ENCODE measurements at regions not wholly inside any gene's neighbourhood (a gene's known extent, or its start where the extent isn't known, plus 50 kb on each side); places are given as distances from the start of the nearest gene placed in this dataset.
A peak's percentile ranks its signal among the peaks of the same experiment; 100 is the strongest.

DNA sequence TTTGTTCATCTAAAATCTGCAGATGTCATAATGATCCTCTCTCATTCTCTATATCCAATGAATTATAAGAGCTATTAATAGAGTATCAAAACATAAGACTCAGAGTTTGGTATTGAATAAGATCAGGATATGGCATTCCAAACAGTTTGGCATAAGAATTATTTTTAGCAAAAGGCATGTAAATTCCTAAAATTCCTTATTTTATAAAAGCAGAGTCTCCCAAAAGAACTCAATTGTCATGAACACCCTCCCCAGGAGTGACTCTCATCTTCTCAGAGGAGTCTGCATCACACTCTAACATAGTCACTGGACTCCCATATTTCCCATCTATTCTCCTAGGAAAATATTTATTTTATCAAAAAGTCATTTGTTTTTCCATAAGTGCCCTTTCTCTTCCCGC, 1710.2 kb upstream of the SLC39A10 start:
- Histone ChIP-seq H3K4me2 (no peak overlapping the region), H3K36me3 (replicated peaks in 1 of 2; ENCODE audit: control insufficient read depth in 1 of 2, insufficient read depth in 2 of 2, low read length in 1 of 2) (no peaks in the 10 kb centered on the region), H3K4me3 (ENCODE audit: low read depth in 2 of 2, low read length in 1 of 2) (no peak overlapping the region), H3K9me3 (no peaks in the 10 kb centered on the region; the same call in 1 of the 2 replicates), H3K9ac (no peak overlapping the region), H4K20me1 (ENCODE audit: insufficient read depth) (no peaks in the 10 kb centered on the region), H3K79me2 (ENCODE audit: insufficient read depth) (no peaks in the 10 kb centered on the region), H2AFZ (ENCODE audit: low read depth) (0 out of 2 replicates have a peak overlapping the region, but pooled peaks have one; percentile 55), H3K9me2 (no peaks in the 10 kb centered on the region), H3F3A (replicated peaks; ENCODE audit: insufficient read depth) (peaks cover 6% of the 10 kb centered on the region), H3K27me3 (ENCODE audit: insufficient read depth) (no peaks in the 10 kb centered on the region), H3K4me1 (ENCODE audit: control insufficient read depth in 1 of 2, insufficient read depth in 2 of 2, low read depth in 1 of 2, low read length in 1 of 2) (no peaks in the 10 kb centered on the region; a peak in 1 of 4 replicates), H3K27ac (ENCODE audit: low read depth in 2 of 2, low read length in 1 of 2) (no peak overlapping the region)
- DNase-seq: no peak
- no peak for TF ChIP-seq CHD2 (IDR thresholded peaks at IDR 0.05; ENCODE audit: low read length, partially characterized antibody)
- TF ChIP-seq FOXJ3 (CRISPR knock-in tag; IDR thresholded peaks at IDR 0.05): no peak
- TF ChIP-seq YY1 (IDR thresholded peaks at IDR 0.05; ENCODE audit: low read depth): no peak
- TF ChIP-seq JUND (IDR thresholded peaks at IDR 0.05): no peak
- no peak for TF ChIP-seq GATA2 (CRISPR knock-in tag; IDR thresholded peaks at IDR 0.05)
- TF ChIP-seq, protein P1, sequence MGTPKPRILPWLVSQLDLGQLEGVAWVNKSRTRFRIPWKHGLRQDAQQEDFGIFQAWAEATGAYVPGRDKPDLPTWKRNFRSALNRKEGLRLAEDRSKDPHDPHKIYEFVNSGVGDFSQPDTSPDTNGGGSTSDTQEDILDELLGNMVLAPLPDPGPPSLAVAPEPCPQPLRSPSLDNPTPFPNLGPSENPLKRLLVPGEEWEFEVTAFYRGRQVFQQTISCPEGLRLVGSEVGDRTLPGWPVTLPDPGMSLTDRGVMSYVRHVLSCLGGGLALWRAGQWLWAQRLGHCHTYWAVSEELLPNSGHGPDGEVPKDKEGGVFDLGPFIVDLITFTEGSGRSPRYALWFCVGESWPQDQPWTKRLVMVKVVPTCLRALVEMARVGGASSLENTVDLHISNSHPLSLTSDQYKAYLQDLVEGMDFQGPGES (IDR thresholded peaks at IDR 0.05; ENCODE audit: low read depth, low read length): no peak
- CTCF ChIA-PET: interaction anchor here (0.6 kb wide), 1 partner anchor 753 kb away, joined by 3 read pairs; no protein-coding TSS in a partner anchor
- WGBS (ENCODE audit: low lambda C conversion rate): 69% methylated on average over 1 of the region's 1 CpG
- POLR2A ChIA-PET: no interaction called here

DNA sequence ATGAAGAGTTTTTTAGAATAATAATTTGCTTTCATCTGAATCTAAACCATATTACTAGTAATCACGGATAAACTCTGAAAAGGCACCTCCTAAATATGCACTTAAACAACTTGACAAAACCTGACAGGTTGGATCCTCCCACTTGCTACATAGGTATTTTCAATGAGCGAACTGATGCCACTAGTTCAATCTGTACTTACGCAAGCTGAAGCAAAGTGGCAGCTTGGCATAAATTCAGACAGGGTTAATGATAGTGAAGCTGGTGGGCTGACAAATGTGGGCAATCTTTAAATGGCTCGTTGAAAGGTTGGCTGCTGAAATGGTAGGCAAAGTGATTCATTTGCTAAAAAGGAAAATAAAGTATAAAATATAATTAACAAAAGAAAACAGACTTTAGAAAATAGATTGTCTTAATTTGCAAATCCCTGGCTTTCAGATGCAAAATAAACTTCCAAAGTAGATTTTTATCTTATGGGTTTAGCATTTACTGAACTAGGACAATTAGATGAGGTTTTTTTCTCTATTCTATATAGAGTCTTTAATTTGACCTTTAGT, 1713.5 kb upstream of the SLC39A10 start:
- TF ChIP-seq YY1 (IDR thresholded peaks at IDR 0.05; ENCODE audit: low read depth) (no peak), JUND (IDR thresholded peaks at IDR 0.05) (no peak), PBX3 (IDR thresholded peaks at IDR 0.05) (no peak), TEAD4 (IDR thresholded peaks at IDR 0.05; ENCODE audit: borderline replicate concordance, insufficient read depth) (no peak), NRF1 (IDR thresholded peaks at IDR 0.05; ENCODE audit: low read depth, low read length) (no peak), FOSL2 (IDR thresholded peaks at IDR 0.05; ENCODE audit: borderline replicate concordance, low read depth) (no peak)
- no peaks in the 10 kb centered on the region; a peak in 1 of 4 replicates for H3K4me1 ChIP-seq (ENCODE audit: control insufficient read depth in 1 of 2, insufficient read depth in 2 of 2, low read depth in 1 of 2, low read length in 1 of 2)
- no peak for DNase-seq
- peaks cover 6% of the 10 kb centered on the region for H3F3A ChIP-seq (replicated peaks; ENCODE audit: insufficient read depth)
- ChIA-PET CTCF (interaction anchor here (1.6 kb wide), 1 partner anchor 14 kb away, joined by 3 read pairs; no protein-coding TSS in a partner anchor), POLR2A (no interaction called here)
- no peaks in the 10 kb centered on the region for H3K9me2 ChIP-seq
- no peak overlapping the region; the same call in 1 of the 2 replicates for H3K4me2 ChIP-seq
- H3K9me3 ChIP-seq: no peaks in the 10 kb centered on the region; the same call in 1 of the 2 replicates
- H3K79me2 ChIP-seq (ENCODE audit: insufficient read depth): no peaks in the 10 kb centered on the region
- no peak overlapping the region for H3K4me3 ChIP-seq (ENCODE audit: low read depth in 2 of 2, low read length in 1 of 2)
- no peaks in the 10 kb centered on the region for H3K36me3 ChIP-seq (replicated peaks in 1 of 2; ENCODE audit: control insufficient read depth in 1 of 2, insufficient read depth in 2 of 2, low read length in 1 of 2)
- H2AFZ ChIP-seq (ENCODE audit: low read depth): peak overlapping the region; percentile 31
- H4K20me1 ChIP-seq (ENCODE audit: insufficient read depth): no peaks in the 10 kb centered on the region
- WGBS (ENCODE audit: low lambda C conversion rate): 30% methylated on average over 4 of the region's 4 CpGs
- no peak overlapping the region for H3K27ac ChIP-seq (ENCODE audit: low read depth in 2 of 2, low read length in 1 of 2)
- H3K27me3 ChIP-seq (ENCODE audit: insufficient read depth): no peaks in the 10 kb centered on the region
- no peak overlapping the region for H3K9ac ChIP-seq
